K562 (cell line): ENCODE measurements at regions not wholly inside any gene's neighbourhood (a gene's known extent, or its start where the extent isn't known, plus 50 kb on each side); places are given as distances from the start of the nearest gene placed in this dataset.

Experiments used
- ATAC-seq: fragments of 200-7000 bp; cut with Tn5 transposase; 3 replicates; pipeline ENCODE4 v1.9.1; 2020; ENCODE audit warnings: moderate library complexity
- BruUV-seq: library from RNA; stranded (reverse); fragments of 400-500 nt; replicated peaks from 2 replicates; lab custom pipeline; 2021; lab: Mats Ljungman, UMichigan
- CTCF ChIA-PET: fragments of 300-600 bp; formaldehyde crosslinking; extraction: SDS; loops from one replicate; lab custom pipeline; 2021; ENCODE audit warnings: low intra/inter-chr PET ratio; lab: Yijun Ruan, JAX
- POLR2A ChIA-PET: fragments of 300-600, 350-650 bp; sonication (Branson Sonifier 250); formaldehyde crosslinking; extraction: SDS; loops from one replicate; lab custom pipeline; 2021; ENCODE audit warnings: antibody characterized with exemption, inconsistent platforms; lab: Yijun Ruan, JAX
- DNase-seq, 4 experiments: peaks; one replicate each; pipeline versions ENCODE4 v3.0.0 to v3.0.0-alpha.2; 2011 to 2018; ENCODE audit warnings: low spot score in 3 of 4, mixed read lengths in 3 of 4; ENCODE audit errors: extremely low read depth in 1 of 4
- FAIRE-seq: peaks from 2 replicates; lab custom pipeline; 2011; peaks lifted over from hg19 to GRCh38; lab: Jason Lieb, UNC
- H2AFZ ChIP-seq: 2 replicates; pipeline ENCODE4 v1.6.0; 2011; ENCODE audit warnings: low read depth, low read length, control low read depth, inconsistent platforms
- H3K27ac ChIP-seq: fragments of 200-600 bp; 3 replicates; pipeline ENCODE4 v1.8.0; 2011; ENCODE audit warnings: low read depth, mild to moderate bottlenecking, control low read depth, inconsistent platforms, low read length, moderate library complexity, mixed read lengths; ENCODE audit errors: extremely low read depth
- H3K27me3 ChIP-seq, 2 experiments: fragments of 300-600 bp in 1 of 2; 2 replicates in 1 of 2; 3 replicates in 1 of 2; pipeline versions ENCODE4 v1.6.0 to v1.8.0; 2011; ENCODE audit warnings: inconsistent platforms in 2 of 2, low read length in 2 of 2, mild to moderate bottlenecking in 1 of 2, mixed read lengths in 1 of 2, moderate library complexity in 1 of 2; ENCODE audit not compliant: control insufficient read depth in 2 of 2, insufficient read depth in 2 of 2
- H3K36me3 ChIP-seq: fragments of 300-600 bp; 3 replicates; pipeline ENCODE4 v1.8.0; 2011; ENCODE audit warnings: mild to moderate bottlenecking, low read length, inconsistent platforms; ENCODE audit not compliant: control insufficient read depth, insufficient read depth
- H3K4me1 ChIP-seq, 2 experiments: fragments of 200-600 bp in 1 of 2; replicated peaks in 1 of 2; 2 replicates in 1 of 2; 3 replicates in 1 of 2; pipeline versions ENCODE4 v1.5.1 to v1.8.0; 2011; ENCODE audit warnings: inconsistent platforms in 2 of 2, low read length in 2 of 2, mild to moderate bottlenecking in 1 of 2, mixed read lengths in 1 of 2, moderate library complexity in 1 of 2; ENCODE audit not compliant: control insufficient read depth in 2 of 2, insufficient read depth in 2 of 2
- H3K4me2 ChIP-seq: 2 replicates; pipeline ENCODE4 v1.6.1; 2011; ENCODE audit warnings: low read length, control low read depth, inconsistent platforms, mixed read lengths; ENCODE audit not compliant: insufficient read depth
- H3K4me3 ChIP-seq: fragments of 200-600 bp; sonication (generic), shearing (Covaris generic); 2 replicates; pipeline ENCODE4 v1.5.1; 2016; ENCODE audit warnings: control low read depth, inconsistent platforms
- H3K79me2 ChIP-seq: fragments of 200-600 bp; 3 replicates; pipeline ENCODE4 v1.8.0; 2011; ENCODE audit warnings: low read length, inconsistent platforms; ENCODE audit not compliant: control insufficient read depth, insufficient read depth
- H3K9ac ChIP-seq, 2 experiments: 2 replicates each; pipeline versions ENCODE4 v1.6.0 to v1.6.1; 2011; ENCODE audit warnings: low read depth in 2 of 2, low read length in 2 of 2, control low read depth in 1 of 2, inconsistent platforms in 1 of 2, mild to moderate bottlenecking in 1 of 2, mixed read lengths in 1 of 2; ENCODE audit not compliant: insufficient read depth in 1 of 2
- H3K9me1 ChIP-seq: one replicate; pipeline ENCODE4 v1.6.0; 2011; ENCODE audit warnings: inconsistent platforms, mild to moderate bottlenecking, low read length, moderate library complexity; ENCODE audit not compliant: control insufficient read depth, insufficient read depth
- H3K9me3 ChIP-seq: replicated peaks from 2 replicates; pipeline ENCODE4 v1.5.1; 2011; ENCODE audit warnings: low read depth, low read length, inconsistent platforms; ENCODE audit not compliant: control insufficient read depth, insufficient read depth
- H4K20me1 ChIP-seq: replicated peaks from 2 replicates; pipeline ENCODE4 v1.6.1; 2011; ENCODE audit warnings: low read length, inconsistent platforms, mixed read lengths; ENCODE audit not compliant: control insufficient read depth, insufficient read depth
- ARNT ChIP-seq, 2 experiments: fragments of 450-650 bp; IDR thresholded peaks; 2 replicates each; pipeline ENCODE4 v1.6.1; 2016; ENCODE audit warnings: mild to moderate bottlenecking in 1 of 2
- CSDE1 ChIP-seq, 2 experiments: fragments of 450-650 bp; IDR thresholded peaks; 2 replicates each; pipeline ENCODE4 v1.6.1; 2016; ENCODE audit warnings: mild to moderate bottlenecking in 1 of 2
- CXXC5 ChIP-seq: fragments of 250-450 bp; sonication (Bioruptor Pico); IDR thresholded peaks from 2 replicates; pipeline ENCODE4 v1.8.0; 2022; ENCODE audit warnings: inconsistent platforms, mild to moderate bottlenecking, moderate library complexity
- HDAC2 ChIP-seq: fragments of 450-650 bp; IDR thresholded peaks from 2 replicates; pipeline ENCODE4 v1.6.1; 2016; ENCODE audit warnings: mild to moderate bottlenecking
- L3MBTL2 ChIP-seq: fragments of 450-650 bp; IDR thresholded peaks from 2 replicates; pipeline ENCODE4 v1.6.1; 2016; ENCODE audit warnings: mild to moderate bottlenecking, moderate library complexity
- MEF2D ChIP-seq: conservative IDR thresholded peaks from 2 replicates; pipeline ENCODE4 v1.6.1; 2016; ENCODE audit warnings: low read depth, missing genetic modification characterization, missing compliant biosample characterization
- SMARCC2 ChIP-seq: fragments of 450-650 bp; IDR thresholded peaks from 2 replicates; pipeline ENCODE4 v1.6.1; 2017; ENCODE audit warnings: antibody characterized with exemption, moderate library complexity, mild to moderate bottlenecking, low read depth
- STAT5A ChIP-seq: IDR thresholded peaks from 2 replicates; pipeline ENCODE4 v1.6.1; 2012; ENCODE audit warnings: low read length, inconsistent platforms, borderline replicate concordance
- THRA ChIP-seq: fragments of 450-650 bp; IDR thresholded peaks from 2 replicates; pipeline ENCODE4 v1.6.1; 2017; ENCODE audit warnings: mild to moderate bottlenecking, moderate library complexity
- USF1 ChIP-seq: sonication (generic); formaldehyde crosslinking; IDR thresholded peaks from 2 replicates; pipeline ENCODE4 v1.9.0; 2022; ENCODE audit warnings: mild to moderate bottlenecking, missing genetic modification reagents
- ZNF239 ChIP-seq: fragments of 250-450 bp; sonication (Bioruptor Pico); IDR thresholded peaks from 2 replicates; pipeline ENCODE4 v1.4.0; 2020; ENCODE audit warnings: mild to moderate bottlenecking
- ZNF449 ChIP-seq: fragments of 250-450 bp; sonication (Bioruptor Pico); IDR thresholded peaks from 2 replicates; pipeline ENCODE4 v1.8.0; 2022; ENCODE audit warnings: moderate library complexity, mild to moderate bottlenecking, inconsistent platforms
- WGBS: fragments of 100-300 bp; shearing (Covaris generic); methylation state at CpG from one replicate; pipeline ENCODE4 v1.1.6; 2016; ENCODE audit warnings: low coverage, mixed read lengths; ENCODE audit not compliant: insufficient coverage; ENCODE audit errors: missing lambda C conversion rate; 5-methylcytosine and 5-hydroxymethylcytosine counted together
- in situ Hi-C: fragments of 300-500 bp; cut with MboI; formaldehyde crosslinking; loops from 4 replicates; pipeline ENCODE4 v1.15.0; 2018; ENCODE audit warnings: inconsistent platforms, mixed read lengths
- intact Hi-C: fragments of 100-400 bp; cut with micrococcal nuclease; formaldehyde crosslinking; loops from 2 replicates; pipeline ENCODE4 v1.14.2; 2022
- TF ChIP-seq, protein P1 (sequence below): fragments of 250-450 bp; sonication (Bioruptor Pico); IDR thresholded peaks from 2 replicates; pipeline ENCODE4 v1.5.0; 2021; ENCODE audit warnings: mild to moderate bottlenecking, moderate library complexity
- TF ChIP-seq, protein P2 (sequence below): sonication (generic); formaldehyde crosslinking; IDR thresholded peaks from 2 replicates; pipeline ENCODE4 v1.8.0; 2022; ENCODE audit warnings: mild to moderate bottlenecking, missing genetic modification reagents

GRCh38 chr12:59059088-59059935 lies 139.0 kb upstream of the LRIG3 start (continued):
- TF ChIP-seq SMARCC2 (no peak), USF1 (CRISPR knock-in tag) (no peak), CSDE1 (IDR thresholded peaks at IDR 0.05) (no peak)

- no peak overlapping the region for H3K4me2 ChIP-seq
- H3K9me3 ChIP-seq: no peaks in the 10 kb centered on the region
- ATAC-seq (no peak), DNase-seq (no peak), FAIRE-seq (no peak)
- H3K36me3 ChIP-seq: no peaks in the 10 kb centered on the region
- H3K27ac ChIP-seq: no peak overlapping the region
- no peaks in the 10 kb centered on the region for H3K27me3 ChIP-seq
- no TSS peak for BruUV-seq
- H3K4me1 ChIP-seq: no peaks in the 10 kb centered on the region
- 0% methylated on average over 3 of the region's 3 CpGs for WGBS
- no peaks in the 10 kb centered on the region for H3K79me2 ChIP-seq
- H3K9ac ChIP-seq: no peak overlapping the region
- ChIA-PET POLR2A (no interaction called here), CTCF (no interaction called here)
- in situ Hi-C loops (no loop called here), intact Hi-C loops (no loop called here)
- no peak overlapping the region for H3K4me3 ChIP-seq
- H3K9me1 ChIP-seq: no peaks in the 10 kb centered on the region
- H2AFZ ChIP-seq: no peak overlapping the region
- no peaks in the 10 kb centered on the region for H4K20me1 ChIP-seq
- no peak for TF ChIP-seq CXXC5
- TF ChIP-seq MEF2D: no peak
- TF ChIP-seq ZNF449 (CRISPR knock-in tag): no peak
- TF ChIP-seq, protein P1, sequence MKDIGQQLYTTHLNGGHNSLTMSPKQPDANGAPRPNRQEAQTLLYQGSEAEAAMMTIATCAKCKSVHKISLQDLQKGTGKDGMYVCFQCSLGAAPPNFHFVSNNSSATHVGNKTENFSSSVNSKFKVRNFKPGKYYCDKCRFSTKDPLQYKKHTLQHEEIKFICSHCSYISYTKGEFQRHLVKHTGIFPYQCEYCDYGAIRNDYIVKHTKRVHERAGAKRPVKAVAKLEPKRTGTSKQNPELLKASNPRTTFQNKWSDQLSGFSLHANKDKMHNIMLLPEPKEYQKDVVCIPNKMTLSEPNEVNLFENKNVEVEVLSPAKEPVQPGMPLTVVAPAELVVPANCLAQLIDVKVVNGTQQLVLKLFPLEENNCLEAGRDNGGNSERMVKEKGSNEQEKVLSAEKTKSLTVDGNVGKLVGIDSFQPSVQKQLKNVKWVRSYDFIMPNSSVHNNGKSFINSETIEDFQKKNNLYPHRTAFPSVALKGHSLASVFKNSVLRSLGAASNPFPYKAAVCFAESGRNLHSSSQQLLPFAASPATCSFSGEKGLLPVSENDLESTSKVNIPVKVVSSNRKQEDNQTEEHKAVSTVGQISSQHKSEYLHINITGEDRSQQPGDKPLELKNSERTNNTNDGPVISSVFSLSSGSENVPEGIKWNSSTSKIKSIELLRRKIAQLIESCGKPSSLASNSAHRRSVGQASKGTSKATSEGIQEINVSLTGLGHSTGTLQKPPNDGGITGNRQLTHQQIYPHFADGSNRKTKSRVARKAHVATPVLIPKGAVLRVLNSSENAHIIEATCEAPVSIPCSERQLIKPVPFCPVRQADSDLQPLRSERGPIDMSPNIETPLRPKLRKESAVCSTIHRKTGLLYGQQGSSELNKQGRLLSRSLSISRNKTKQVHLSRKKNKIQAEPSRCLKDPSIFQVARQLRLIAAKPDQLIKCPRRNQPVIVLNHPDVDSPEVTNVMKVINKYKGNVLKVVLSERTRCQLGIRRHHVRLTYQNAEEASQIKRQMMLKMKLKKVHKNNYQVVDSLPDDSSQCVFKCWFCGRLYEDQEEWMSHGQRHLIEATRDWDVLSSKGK (CRISPR knock-in tag): no peak
- TF ChIP-seq STAT5A: no peak
- TF ChIP-seq THRA: no peak
- TF ChIP-seq ARNT (IDR thresholded peaks at IDR 0.05): no peak
- TF ChIP-seq HDAC2: no peak
- no peak for TF ChIP-seq ZNF239 (CRISPR knock-in tag)
- TF ChIP-seq, protein P2, sequence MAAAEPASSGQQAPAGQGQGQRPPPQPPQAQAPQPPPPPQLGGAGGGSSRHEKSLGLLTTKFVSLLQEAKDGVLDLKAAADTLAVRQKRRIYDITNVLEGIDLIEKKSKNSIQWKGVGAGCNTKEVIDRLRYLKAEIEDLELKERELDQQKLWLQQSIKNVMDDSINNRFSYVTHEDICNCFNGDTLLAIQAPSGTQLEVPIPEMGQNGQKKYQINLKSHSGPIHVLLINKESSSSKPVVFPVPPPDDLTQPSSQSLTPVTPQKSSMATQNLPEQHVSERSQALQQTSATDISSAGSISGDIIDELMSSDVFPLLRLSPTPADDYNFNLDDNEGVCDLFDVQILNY: no peak
- TF ChIP-seq L3MBTL2: no peak
These were observed 136.7 kb upstream of the LRIG3 start for GRCh38 chr12:59056966-59057365.
